Common myeloid progenitor, CD34-positive (primary cell): ENCODE measurements at regions not wholly inside any gene's neighbourhood (a gene's known extent, or its start where the extent isn't known, plus 50 kb on each side); places are given as distances from the start of the nearest gene placed in this dataset.

Experiments
- CTCF ChIA-PET: fragments of 350-600 bp; sonication (Branson Sonifier 250); formaldehyde crosslinking; loops from one replicate; lab custom pipeline; 2021; ENCODE audit warnings: antibody characterized with exemption; lab: Charles Lee
- POLR2A ChIA-PET: fragments of 350-600 bp; sonication (Branson Sonifier 250); formaldehyde crosslinking; loops from one replicate; lab custom pipeline; 2021; ENCODE audit warnings: antibody characterized with exemption; lab: Charles Lee
- DNase-seq, 3 donors: peaks; one replicate each; pipeline versions ENCODE4 v3.0.0 to v3.0.0-alpha.2; 2013
- H3K27ac ChIP-seq, 2 experiments: 1 replicate in 1 of 2; 2 replicates in 1 of 2; pipeline ENCODE4 v1.7.0; 2013; ENCODE audit warnings: inconsistent platforms in 2 of 2, low read length in 2 of 2, mild to moderate bottlenecking in 2 of 2, low read depth in 1 of 2, moderate library complexity in 1 of 2; ENCODE audit not compliant: severe bottlenecking in 2 of 2, insufficient read depth in 1 of 2, poor library complexity in 1 of 2
- H3K27me3 ChIP-seq, 5 experiments: replicated peaks in 2 of 5; 1 replicate in 3 of 5; 2 replicates in 2 of 5; pipeline versions ENCODE4 v1.6.1 to v1.7.0; 2013; ENCODE audit warnings: low read length in 4 of 5, mild to moderate bottlenecking in 2 of 5, moderate library complexity in 2 of 5, inconsistent platforms in 1 of 5; ENCODE audit not compliant: insufficient read depth in 5 of 5, control insufficient read depth in 4 of 5
- H3K36me3 ChIP-seq, 4 experiments: 1 replicate in 2 of 4; 2 replicates in 2 of 4; pipeline versions ENCODE4 v1.6.1 to v1.7.0; 2013; ENCODE audit warnings: low read length in 3 of 4, control low read depth in 1 of 4, mild to moderate bottlenecking in 1 of 4; ENCODE audit not compliant: control insufficient read depth in 4 of 4, insufficient read depth in 4 of 4
- H3K4me1 ChIP-seq, 4 experiments: 1 replicate in 3 of 4; 2 replicates in 1 of 4; pipeline versions ENCODE4 v1.6.1 to v1.7.1; 2013; ENCODE audit warnings: low read length in 3 of 4, mild to moderate bottlenecking in 3 of 4, control low read depth in 1 of 4, inconsistent platforms in 1 of 4, moderate library complexity in 1 of 4; ENCODE audit not compliant: control insufficient read depth in 4 of 4, insufficient read depth in 4 of 4; ENCODE audit errors: control extremely low read depth in 1 of 4
- H3K4me3 ChIP-seq, 7 experiments: 1 replicate in 4 of 7; 2 replicates in 3 of 7; pipeline versions ENCODE4 v1.5.1 to v1.7.0; 2013; ENCODE audit warnings: mild to moderate bottlenecking in 7 of 7, low read length in 6 of 7, moderate library complexity in 6 of 7, inconsistent platforms in 2 of 7, low read depth in 2 of 7, control low read depth in 1 of 7; ENCODE audit not compliant: insufficient read depth in 4 of 7, control insufficient read depth in 1 of 7; ENCODE audit errors: extremely low read depth in 1 of 7
- H3K9me3 ChIP-seq, 5 experiments: 1 replicate in 4 of 5; 2 replicates in 1 of 5; pipeline versions ENCODE4 v1.6.1 to v1.7.1; 2013; ENCODE audit warnings: low read length in 4 of 5, mild to moderate bottlenecking in 2 of 5, inconsistent platforms in 1 of 5, low read depth in 1 of 5, moderate library complexity in 1 of 5; ENCODE audit not compliant: control insufficient read depth in 4 of 5, insufficient read depth in 2 of 5; ENCODE audit errors: control extremely low read depth in 1 of 5
- WGBS: methylation state at CpG from one replicate; pipeline ENCODE4 v1.1.5; 2013; ENCODE audit not compliant: insufficient coverage; 5-methylcytosine and 5-hydroxymethylcytosine counted together

DNA sequence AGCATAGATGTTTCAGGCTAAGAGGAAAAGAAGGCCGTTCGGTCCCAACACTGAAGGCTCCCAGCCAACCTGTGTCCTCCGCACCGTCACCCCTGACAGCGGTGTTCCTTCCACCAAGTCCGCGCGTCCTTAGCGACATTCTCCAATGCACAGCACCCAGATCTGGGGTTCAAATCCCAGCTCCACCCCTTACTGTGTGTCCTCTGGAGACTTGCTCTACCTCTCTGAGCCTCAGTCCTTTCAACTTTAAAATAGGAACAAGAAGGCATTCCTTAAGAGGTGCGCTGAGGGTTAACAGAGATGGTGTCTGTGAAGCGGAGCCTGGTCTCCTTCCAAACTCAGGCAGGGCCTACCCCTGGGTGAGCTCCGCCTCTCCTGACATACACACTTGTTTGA lies 224.0 kb downstream of the MN1 start:
- Histone ChIP-seq H3K27me3 (no peaks in the 10 kb centered on the region), H3K27ac (no peak overlapping the region), H3K4me1 (peaks cover 0 to 56% (median 30%) of the 10 kb centered on the region in 4 experiments), H3K4me3 (no peak overlapping the region), H3K36me3 (no peaks in the 10 kb centered on the region), H3K9me3 (peaks cover 0 to 1% (median 0%) of the 10 kb centered on the region in 5 experiments)
- POLR2A ChIA-PET: no interaction called here
- no peak for DNase-seq
- 97% methylated on average over 12 of the region's 12 CpGs for WGBS
- CTCF ChIA-PET: interaction anchor here (1.0 kb wide), 1 partner anchor 50 kb away, joined by 3 read pairs; no protein-coding TSS in a partner anchor

DNA sequence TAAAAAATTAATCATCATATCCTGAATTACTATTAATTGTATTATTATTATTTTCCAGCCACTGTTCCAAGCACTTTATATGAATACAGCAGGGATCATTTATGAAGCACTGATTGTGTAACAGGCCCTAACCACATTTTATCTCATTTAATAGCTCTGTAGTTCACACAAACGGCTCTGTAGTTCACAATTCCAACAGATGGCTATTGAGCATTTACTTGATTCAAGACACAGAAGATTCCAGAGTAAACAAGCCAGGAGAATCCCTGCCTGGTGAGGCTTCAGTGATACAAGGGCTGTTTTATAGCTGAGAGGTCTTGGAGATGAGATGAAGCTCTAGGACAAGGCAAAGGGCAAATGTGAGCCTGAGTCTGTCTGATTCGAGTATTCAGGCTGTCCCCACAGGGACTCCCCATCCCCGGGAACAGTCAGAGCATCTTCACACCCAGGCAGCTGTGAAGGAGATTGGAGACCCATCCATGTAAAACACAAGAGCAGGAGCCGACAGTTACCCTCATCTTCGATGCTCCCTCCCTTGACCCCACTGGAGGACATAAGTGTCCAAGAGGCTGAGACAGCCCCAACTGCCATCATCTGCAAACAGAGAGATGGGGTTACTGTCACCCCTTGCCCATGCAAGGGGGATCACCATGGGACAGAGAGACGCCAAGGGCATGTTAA lies 222.5 kb downstream of the MN1 start:
- H3K4me1 ChIP-seq: peaks cover 0 to 45% (median 23%) of the 10 kb centered on the region in 4 experiments
- H3K4me3 ChIP-seq: no peak overlapping the region
- ChIA-PET POLR2A (no interaction called here), CTCF (no interaction called here)
- DNase-seq: no peak
- no peaks in the 10 kb centered on the region for H3K27me3 ChIP-seq
- no peaks in the 10 kb centered on the region for H3K9me3 ChIP-seq
- WGBS: 83% methylated on average over 6 of the region's 6 CpGs
- no peaks in the 10 kb centered on the region for H3K36me3 ChIP-seq
- H3K27ac ChIP-seq: no peak overlapping the region

DNA sequence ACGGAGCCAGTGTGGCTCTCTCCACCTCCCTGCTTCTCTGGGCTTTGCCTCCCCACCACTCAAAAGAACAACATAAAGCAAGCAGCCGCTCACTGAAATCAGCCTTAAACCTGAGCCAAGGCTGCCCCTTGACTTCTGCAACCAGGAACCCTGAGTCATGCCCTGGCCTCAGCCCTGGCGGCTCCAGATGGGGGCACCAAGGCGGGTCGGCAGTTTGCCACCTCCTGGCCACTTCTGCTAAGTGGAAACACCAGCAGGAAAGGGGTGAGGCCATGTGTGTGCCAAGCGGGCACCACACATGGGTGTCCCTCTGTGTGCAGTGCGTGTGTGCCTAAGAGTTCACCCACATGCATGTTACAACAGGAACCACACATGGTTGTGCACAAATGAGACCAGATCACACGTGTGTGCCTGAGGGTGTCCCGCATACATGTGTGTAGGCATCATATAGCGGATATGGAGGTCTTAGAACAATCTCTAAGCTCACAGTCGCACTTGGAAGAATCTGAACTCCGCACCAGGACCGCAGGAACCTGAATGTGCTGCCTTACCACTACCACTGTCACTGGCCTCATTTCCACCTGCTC lies 221.2 kb downstream of the MN1 start:
- no peak overlapping the region for H3K27ac ChIP-seq
- ChIA-PET CTCF (interaction anchor here (0.6 to 1.4 kb wide), 6 partner anchors 13 to 901 kb away, joined by 3 to 4 read pairs (median 3); no protein-coding TSS in a partner anchor), POLR2A (no interaction called here)
- H3K4me3 ChIP-seq: peak overlapping the region in 1 of 7 experiments; percentile 31
- peak; percentile 86 to 98 (median 98) for DNase-seq
- WGBS: 35% methylated on average over 13 of the region's 13 CpGs
- H3K36me3 ChIP-seq: no peaks in the 10 kb centered on the region
- H3K9me3 ChIP-seq: no peaks in the 10 kb centered on the region
- peaks cover 0 to 41% (median 23%) of the 10 kb centered on the region in 4 experiments for H3K4me1 ChIP-seq
- H3K27me3 ChIP-seq: no peaks in the 10 kb centered on the region

GRCh38 chr22:27581236-27581635 lies 220.3 kb downstream of the MN1 start:
- no peak for DNase-seq
- CTCF ChIA-PET: interaction anchor here (0.6 to 1.4 kb wide), 6 partner anchors 13 to 902 kb away, joined by 3 to 4 read pairs (median 3); no protein-coding TSS in a partner anchor
- H3K9me3 ChIP-seq: no peaks in the 10 kb centered on the region
- H3K4me1 ChIP-seq: peaks cover 0 to 33% (median 19%) of the 10 kb centered on the region in 4 experiments
- POLR2A ChIA-PET: interaction anchor here (0.6 kb wide), 1 partner anchor 49 kb away, joined by 4 read pairs; no protein-coding TSS in a partner anchor
- WGBS: 94% methylated on average over 7 of the region's 8 CpGs
- H3K36me3 ChIP-seq: no peaks in the 10 kb centered on the region
- no peak overlapping the region for H3K4me3 ChIP-seq
- no peaks in the 10 kb centered on the region for H3K27me3 ChIP-seq
- H3K27ac ChIP-seq: no peak overlapping the region

- 99% methylated on average over 8 of the region's 8 CpGs for WGBS
- H3K4me1 ChIP-seq: peaks cover 0 to 28% (median 15%) of the 10 kb centered on the region in 4 experiments
- no peaks in the 10 kb centered on the region for H3K9me3 ChIP-seq
- ChIA-PET POLR2A (interaction anchor here (0.6 kb wide), 1 partner anchor 49 kb away, joined by 4 read pairs; no protein-coding TSS in a partner anchor), CTCF (interaction anchor here (1.2 to 1.4 kb wide), 2 partner anchors 12 to 30 kb away, joined by 3 read pairs; no protein-coding TSS in a partner anchor)
- no peak overlapping the region for H3K27ac ChIP-seq
- H3K4me3 ChIP-seq: no peak overlapping the region
- H3K36me3 ChIP-seq: no peaks in the 10 kb centered on the region
- no peaks in the 10 kb centered on the region for H3K27me3 ChIP-seq
- DNase-seq: no peak
Observed at GRCh38 chr22:27581688-27582087, 219.9 kb downstream of the MN1 start.

DNA sequence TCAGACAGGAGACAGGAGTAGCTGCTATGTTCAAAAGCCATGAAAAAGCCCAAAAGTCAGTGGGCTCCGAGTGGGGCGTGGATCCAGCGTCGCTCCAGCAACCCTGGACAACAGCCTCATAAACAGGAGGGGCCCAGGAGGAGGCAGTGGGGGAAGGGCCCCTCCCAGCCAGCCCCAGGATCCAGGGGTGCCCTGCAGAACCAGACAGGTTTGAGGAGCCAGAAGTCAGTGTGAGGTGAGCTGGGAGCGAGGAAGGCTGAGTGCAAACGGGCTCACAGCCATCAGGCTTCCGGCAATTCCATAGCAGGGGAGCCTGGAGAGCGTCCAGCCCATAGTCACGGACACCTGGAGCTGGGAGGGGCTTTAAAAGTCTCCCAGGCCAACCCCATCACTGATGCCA lies 217.7 kb downstream of the MN1 start:
- no peak for DNase-seq
- CTCF ChIA-PET: interaction anchor here (1.0 to 2.1 kb wide), 3 partner anchors 17 to 178 kb away, joined by 3 to 5 read pairs (median 3); no protein-coding TSS in a partner anchor
- 95% methylated on average over 8 of the region's 9 CpGs for WGBS

DNA sequence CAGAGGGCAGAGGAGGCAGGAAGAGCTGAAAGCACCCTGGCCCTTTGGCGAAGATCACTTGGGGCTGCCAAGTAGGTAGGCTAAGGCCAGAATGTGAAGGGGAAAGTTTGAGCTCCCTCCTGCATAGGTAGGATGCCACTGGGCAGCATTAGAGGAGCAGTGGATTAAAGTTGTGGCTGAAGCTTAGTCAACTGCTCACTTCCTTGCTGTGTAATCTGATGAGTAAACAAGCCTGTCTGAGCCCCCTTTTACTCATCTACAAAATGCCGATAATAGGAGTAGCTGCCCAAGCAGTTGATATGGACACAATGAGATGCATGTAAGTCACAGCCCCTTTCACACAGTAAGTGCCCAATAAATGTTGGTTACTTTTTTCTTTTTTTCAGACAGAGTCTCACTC lies 216.4 kb downstream of the MN1 start:
- ChIA-PET POLR2A (no interaction called here), CTCF (interaction anchor here (2.1 kb wide), 1 partner anchor 16 kb away, joined by 5 read pairs; no protein-coding TSS in a partner anchor)
- Histone ChIP-seq H3K9me3 (no peaks in the 10 kb centered on the region), H3K36me3 (no peaks in the 10 kb centered on the region), H3K27me3 (no peaks in the 10 kb centered on the region), H3K27ac (no peak overlapping the region), H3K4me3 (no peak overlapping the region), H3K4me1 (peaks cover 0 to 11% (median 9%) of the 10 kb centered on the region in 4 experiments)
- DNase-seq: no peak
- WGBS: 100% methylated on average over 2 of the region's 2 CpGs

More for the DNA sequence above, 217.7 kb downstream of the MN1 start:
- Histone ChIP-seq H3K4me3 (no peak overlapping the region), H3K9me3 (no peaks in the 10 kb centered on the region), H3K27ac (no peak overlapping the region), H3K27me3 (no peaks in the 10 kb centered on the region), H3K4me1 (peaks cover 0 to 21% (median 14%) of the 10 kb centered on the region in 4 experiments), H3K36me3 (no peaks in the 10 kb centered on the region)
- POLR2A ChIA-PET: no interaction called here
